ENCODE measurements at regions not wholly inside any gene's neighbourhood (a gene's known extent, or its start where the extent isn't known, plus 50 kb on each side); places are given as distances from the start of the nearest gene placed in this dataset.

DNA sequence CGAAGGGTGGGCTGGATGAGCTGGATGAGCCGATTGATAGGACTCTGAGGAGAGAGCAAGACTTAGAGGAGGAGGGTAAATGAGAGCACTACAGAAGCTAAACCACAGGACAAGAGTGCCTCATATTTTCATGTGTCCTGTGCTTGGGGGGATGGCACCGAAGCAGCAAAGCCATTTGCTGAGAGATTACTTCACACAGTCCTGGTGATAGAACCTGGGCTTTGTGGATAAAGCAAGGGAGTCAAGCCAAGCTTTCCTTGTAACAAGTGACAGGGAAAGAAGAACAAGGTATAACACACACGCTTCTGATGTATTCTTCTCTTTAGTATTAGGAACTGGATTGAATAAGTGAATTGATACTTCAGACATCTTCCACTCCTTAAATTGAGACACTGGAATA lies 253.7 kb downstream of the ANKRD7 start:
- H3K27me3 Mint-ChIP-seq (ENCODE audit: unreplicated experiment) = no peaks in the 10 kb centered on the region
- no peak for TF ChIP-seq CTCF (IDR thresholded peaks at IDR 0.05; ENCODE audit: unreplicated experiment)
- H3K36me3 Mint-ChIP-seq (ENCODE audit: low read depth, unreplicated experiment) = peaks cover 8% of the 10 kb centered on the region
- no peak overlapping the region for H3K4me3 Mint-ChIP-seq (ENCODE audit: unreplicated experiment)
- no peaks in the 10 kb centered on the region for H3K9me3 Mint-ChIP-seq (ENCODE audit: unreplicated experiment)
- H3K4me1 Mint-ChIP-seq (ENCODE audit: unreplicated experiment) = peaks cover 6% of the 10 kb centered on the region
- no peak for DNase-seq (ENCODE audit: low spot score)
- no peak overlapping the region for H3K27ac Mint-ChIP-seq (ENCODE audit: unreplicated experiment)

- no peak for TF ChIP-seq CTCF (IDR thresholded peaks at IDR 0.05; ENCODE audit: unreplicated experiment)
- peaks cover 6% of the 10 kb centered on the region for H3K4me1 Mint-ChIP-seq (ENCODE audit: unreplicated experiment)
- H3K27ac Mint-ChIP-seq (ENCODE audit: unreplicated experiment) = no peak overlapping the region
- peaks cover 8% of the 10 kb centered on the region for H3K36me3 Mint-ChIP-seq (ENCODE audit: low read depth, unreplicated experiment)
- no peaks in the 10 kb centered on the region for H3K9me3 Mint-ChIP-seq (ENCODE audit: unreplicated experiment)
- DNase-seq (ENCODE audit: low spot score) = no peak
- H3K27me3 Mint-ChIP-seq (ENCODE audit: unreplicated experiment) = no peaks in the 10 kb centered on the region
- no peak overlapping the region for H3K4me3 Mint-ChIP-seq (ENCODE audit: unreplicated experiment)
These were observed 254.4 kb downstream of the ANKRD7 start for GRCh38 chr7:118478931-118479330.

GRCh38 chr7:118492466-118492865 lies 268.0 kb downstream of the ANKRD7 start:
- Mint-ChIP-seq H3K4me1 (ENCODE audit: unreplicated experiment) (no peaks in the 10 kb centered on the region), H3K4me3 (ENCODE audit: unreplicated experiment) (no peak overlapping the region), H3K36me3 (ENCODE audit: low read depth, unreplicated experiment) (no peaks in the 10 kb centered on the region), H3K9me3 (ENCODE audit: unreplicated experiment) (no peaks in the 10 kb centered on the region), H3K27ac (ENCODE audit: unreplicated experiment) (no peak overlapping the region), H3K27me3 (ENCODE audit: unreplicated experiment) (no peaks in the 10 kb centered on the region)
- TF ChIP-seq CTCF (IDR thresholded peaks at IDR 0.05; ENCODE audit: unreplicated experiment) = no peak
- DNase-seq (ENCODE audit: low spot score) = no peak

DNA sequence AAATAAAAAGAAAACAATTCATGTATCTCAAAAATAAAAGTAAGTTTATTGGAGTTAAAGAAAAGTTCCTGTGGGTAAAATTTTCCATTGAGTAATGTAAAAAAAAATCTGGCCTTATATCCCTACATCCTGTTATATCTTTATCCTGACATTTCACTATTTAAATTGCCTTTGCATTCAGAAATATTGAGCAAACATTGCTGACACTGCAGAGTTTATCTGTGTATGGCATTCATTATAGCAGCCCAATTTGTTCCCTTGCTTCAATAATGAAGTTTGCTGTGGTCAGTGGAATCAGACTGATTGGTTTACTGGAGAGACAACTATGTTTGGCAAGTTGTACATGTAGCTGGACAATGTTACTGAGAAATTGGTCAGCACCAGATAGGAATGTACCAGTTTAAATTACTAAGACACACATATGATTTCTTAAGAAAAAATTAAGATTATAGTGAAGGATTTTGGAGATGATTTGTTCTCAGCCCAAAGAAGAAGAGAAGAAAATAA lies 271.7 kb downstream of the ANKRD7 start:
- TF ChIP-seq CTCF (IDR thresholded peaks at IDR 0.05; ENCODE audit: unreplicated experiment) = no peak
- Mint-ChIP-seq H3K27me3 (ENCODE audit: unreplicated experiment) (no peaks in the 10 kb centered on the region), H3K4me3 (ENCODE audit: unreplicated experiment) (no peak overlapping the region), H3K36me3 (ENCODE audit: low read depth, unreplicated experiment) (no peaks in the 10 kb centered on the region), H3K4me1 (ENCODE audit: unreplicated experiment) (no peaks in the 10 kb centered on the region), H3K27ac (ENCODE audit: unreplicated experiment) (no peak overlapping the region), H3K9me3 (ENCODE audit: unreplicated experiment) (no peaks in the 10 kb centered on the region)
- no peak for DNase-seq (ENCODE audit: low spot score)

- TF ChIP-seq CTCF (IDR thresholded peaks at IDR 0.05; ENCODE audit: unreplicated experiment) = no peak
- no peaks in the 10 kb centered on the region for H3K4me1 Mint-ChIP-seq (ENCODE audit: unreplicated experiment)
- no peak overlapping the region for H3K27ac Mint-ChIP-seq (ENCODE audit: unreplicated experiment)
These were observed 277.7 kb downstream of the ANKRD7 start for GRCh38 chr7:118502235-118502634.

More at GRCh38 chr7:118502235-118502634, 277.7 kb downstream of the ANKRD7 start:
- Mint-ChIP-seq H3K36me3 (ENCODE audit: low read depth, unreplicated experiment) (no peaks in the 10 kb centered on the region), H3K9me3 (ENCODE audit: unreplicated experiment) (no peaks in the 10 kb centered on the region), H3K4me3 (ENCODE audit: unreplicated experiment) (no peak overlapping the region), H3K27me3 (ENCODE audit: unreplicated experiment) (no peaks in the 10 kb centered on the region)
- DNase-seq (ENCODE audit: low spot score) = no peak
